Gastrocnemius medialis (tissue), 4 donors: ENCODE measurements at regions not wholly inside any gene's neighbourhood (a gene's known extent, or its start where the extent isn't known, plus 50 kb on each side); places are given as distances from the start of the nearest gene placed in this dataset.

Source experiments
- ATAC-seq, 2 donors: fragments of 150-250 bp; one replicate each; pipeline ENCODE4 v1.9.1; 2016
- DNase-seq, 2 donors: peaks; one replicate each; pipeline ENCODE4 v3.0.0-alpha.2; 2019
- H3K27ac ChIP-seq, 4 donors: fragments of 200-600 bp; sonication (generic); 1 replicate in 1 of 4; 2 replicates in 3 of 4; pipeline ENCODE4 v1.5.1; 2016 to 2018; ENCODE audit warnings: mild to moderate bottlenecking in 2 of 4, moderate library complexity in 1 of 4
- H3K27me3 ChIP-seq, 3 donors: fragments of 200-600 bp; sonication (generic) in 2 of 3; 1 replicate in 1 of 3; 2 replicates in 2 of 3; pipeline versions ENCODE4 v1.5.1 to v1.6.0; 2016 to 2019; ENCODE audit warnings: mild to moderate bottlenecking in 1 of 3, moderate library complexity in 1 of 3
- H3K36me3 ChIP-seq, 2 donors: fragments of 200-600 bp; sonication (generic) in 1 of 2; one replicate each; pipeline ENCODE4 v1.5.1; 2017 to 2018
- H3K4me1 ChIP-seq, 2 donors: fragments of 200-600 bp; sonication (generic) in 1 of 2; one replicate each; pipeline ENCODE4 v1.5.1; 2016 to 2017; ENCODE audit warnings: mild to moderate bottlenecking in 2 of 2
- H3K4me3 ChIP-seq, 4 donors: fragments of 200-600 bp; sonication (generic) in 3 of 4; 1 replicate in 1 of 4; 2 replicates in 3 of 4; pipeline ENCODE4 v1.5.1; 2016 to 2019; ENCODE audit warnings: mild to moderate bottlenecking in 2 of 4
- H3K9me3 ChIP-seq, 3 donors: fragments of 200-600 bp; sonication (generic) in 2 of 3; 1 replicate in 1 of 3; 2 replicates in 2 of 3; pipeline ENCODE4 v1.5.1; 2016 to 2019
- CTCF ChIP-seq, 5 experiments: fragments of 450-650 bp in 3 of 5; fragments of 200-600 bp in 2 of 5; sonication (generic) in 2 of 5; IDR thresholded peaks in 4 of 5; conservative IDR thresholded peaks in 1 of 5; 1 replicate in 4 of 5; 2 replicates in 1 of 5; pipeline ENCODE4 v1.5.1; 2016 to 2019; ENCODE audit warnings: antibody characterized with exemption in 5 of 5, mild to moderate bottlenecking in 3 of 5, moderate library complexity in 3 of 5
- POLR2A ChIP-seq, 2 donors: fragments of 450-650 bp; IDR thresholded peaks; one replicate each; pipeline ENCODE4 v1.6.1; 2017; ENCODE audit warnings: antibody characterized with exemption in 2 of 2, mild to moderate bottlenecking in 2 of 2, moderate library complexity in 2 of 2
- in situ Hi-C, 4 donors: fragments of 200-750 bp; cut with MboI; loops; one replicate each; pipeline versions ENCODE4 v1.15.0 to v1.8.0; 2017; ENCODE audit warnings: low sequenced_read_pairs in 4 of 4
- intact Hi-C: fragments of 100-400 bp; cut with DNase I; formaldehyde crosslinking; loops from one replicate; pipeline ENCODE4 v1.15.1; 2023; ENCODE audit warnings: low total_unique reads

GRCh38 chr6:112622036-112622435, 274.9 kb downstream of the RFPL4B start:
- intact Hi-C loops: no loop called here
- Histone ChIP-seq H3K36me3 (no peaks in the 10 kb centered on the region), H3K9me3 (no peaks in the 10 kb centered on the region), H3K27me3 (no peaks in the 10 kb centered on the region), H3K27ac (no peak overlapping the region), H3K4me3 (no peak overlapping the region), H3K4me1 (no peaks in the 10 kb centered on the region)
- no peak for DNase-seq
- TF ChIP-seq POLR2A (IDR thresholded peaks at IDR 0.05): no peak
- no peak for TF ChIP-seq CTCF (IDR thresholded peaks at IDR 0.05 in 4 of 5, conservative IDR thresholded peaks at IDR 0.05 in 1 of 5)
- no peak for ATAC-seq
- in situ Hi-C loops: no loop called here

- in situ Hi-C loops: no loop called here
- Histone ChIP-seq H3K4me1 (no peaks in the 10 kb centered on the region), H3K27me3 (no peaks in the 10 kb centered on the region), H3K9me3 (no peaks in the 10 kb centered on the region), H3K36me3 (no peaks in the 10 kb centered on the region), H3K27ac (no peak overlapping the region), H3K4me3 (no peak overlapping the region)
- TF ChIP-seq CTCF (IDR thresholded peaks at IDR 0.05 in 4 of 5, conservative IDR thresholded peaks at IDR 0.05 in 1 of 5) (no peak), POLR2A (IDR thresholded peaks at IDR 0.05) (no peak)
- no peak for DNase-seq
- no peak for ATAC-seq
- intact Hi-C loops: no loop called here
Observed at GRCh38 chr6:112626468-112627082, 279.4 kb downstream of the RFPL4B start.

- no peak for DNase-seq
- in situ Hi-C loops: no loop called here
- Histone ChIP-seq H3K27me3 (no peaks in the 10 kb centered on the region), H3K4me3 (no peak overlapping the region), H3K36me3 (no peaks in the 10 kb centered on the region), H3K9me3 (no peaks in the 10 kb centered on the region), H3K4me1 (no peaks in the 10 kb centered on the region), H3K27ac (no peak overlapping the region)
- intact Hi-C loops: no loop called here
- ATAC-seq: no peak
- TF ChIP-seq CTCF (IDR thresholded peaks at IDR 0.05 in 4 of 5, conservative IDR thresholded peaks at IDR 0.05 in 1 of 5) (no peak), POLR2A (IDR thresholded peaks at IDR 0.05) (no peak)
Observed at GRCh38 chr6:112634376-112634775, 287.2 kb downstream of the RFPL4B start.

- no peaks in the 10 kb centered on the region for H3K27me3 ChIP-seq
- TF ChIP-seq CTCF (IDR thresholded peaks at IDR 0.05 in 4 of 5, conservative IDR thresholded peaks at IDR 0.05 in 1 of 5): no peak
- no peak for TF ChIP-seq POLR2A (IDR thresholded peaks at IDR 0.05)
- in situ Hi-C loops (no loop called here), intact Hi-C loops (no loop called here)
- ATAC-seq (no peak), DNase-seq (no peak)
- no peak overlapping the region for H3K4me3 ChIP-seq
- H3K36me3 ChIP-seq: no peaks in the 10 kb centered on the region
- no peaks in the 10 kb centered on the region for H3K9me3 ChIP-seq
- H3K4me1 ChIP-seq: no peaks in the 10 kb centered on the region
- H3K27ac ChIP-seq: no peak overlapping the region
Observed at GRCh38 chr6:112636650-112637262, 289.6 kb downstream of the RFPL4B start.
